ENCODE measurements at regions not wholly inside any gene's neighbourhood (a gene's known extent, or its start where the extent isn't known, plus 50 kb on each side); places are given as distances from the start of the nearest gene placed in this dataset.

- TF ChIP-seq CTCF (IDR thresholded peaks at IDR 0.05) = no peak
- no peak for TF ChIP-seq POLR2A (IDR thresholded peaks at IDR 0.05)
- TF ChIP-seq EP300 (IDR thresholded peaks at IDR 0.05) = no peak
Observed at GRCh38 chr2:211216221-211216620, 659.8 kb downstream of the CPS1 start.
